Uterus (tissue), 2 donors: ENCODE measurements at regions not wholly inside any gene's neighbourhood (a gene's known extent, or its start where the extent isn't known, plus 50 kb on each side); places are given as distances from the start of the nearest gene placed in this dataset.

Experiments
- POLR2A ChIP-seq, 2 donors: fragments of 450-650 bp; IDR thresholded peaks; one replicate each; pipeline ENCODE4 v1.6.1; 2016; ENCODE audit warnings: antibody characterized with exemption in 2 of 2, mild to moderate bottlenecking in 1 of 2, moderate library complexity in 1 of 2
- TF ChIP-seq, protein P1 (sequence below), 4 experiments: fragments of 200-600 bp in 2 of 4; fragments of 450-650 bp in 2 of 4; sonication (generic) in 2 of 4; IDR thresholded peaks; one replicate each; pipeline ENCODE4 v1.5.1; 2016 to 2019; ENCODE audit warnings: antibody characterized with exemption in 4 of 4, mild to moderate bottlenecking in 2 of 4, moderate library complexity in 1 of 4

- TF ChIP-seq, protein P1, sequence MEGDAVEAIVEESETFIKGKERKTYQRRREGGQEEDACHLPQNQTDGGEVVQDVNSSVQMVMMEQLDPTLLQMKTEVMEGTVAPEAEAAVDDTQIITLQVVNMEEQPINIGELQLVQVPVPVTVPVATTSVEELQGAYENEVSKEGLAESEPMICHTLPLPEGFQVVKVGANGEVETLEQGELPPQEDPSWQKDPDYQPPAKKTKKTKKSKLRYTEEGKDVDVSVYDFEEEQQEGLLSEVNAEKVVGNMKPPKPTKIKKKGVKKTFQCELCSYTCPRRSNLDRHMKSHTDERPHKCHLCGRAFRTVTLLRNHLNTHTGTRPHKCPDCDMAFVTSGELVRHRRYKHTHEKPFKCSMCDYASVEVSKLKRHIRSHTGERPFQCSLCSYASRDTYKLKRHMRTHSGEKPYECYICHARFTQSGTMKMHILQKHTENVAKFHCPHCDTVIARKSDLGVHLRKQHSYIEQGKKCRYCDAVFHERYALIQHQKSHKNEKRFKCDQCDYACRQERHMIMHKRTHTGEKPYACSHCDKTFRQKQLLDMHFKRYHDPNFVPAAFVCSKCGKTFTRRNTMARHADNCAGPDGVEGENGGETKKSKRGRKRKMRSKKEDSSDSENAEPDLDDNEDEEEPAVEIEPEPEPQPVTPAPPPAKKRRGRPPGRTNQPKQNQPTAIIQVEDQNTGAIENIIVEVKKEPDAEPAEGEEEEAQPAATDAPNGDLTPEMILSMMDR (IDR thresholded peaks at IDR 0.05) = no peak
- no peak for TF ChIP-seq POLR2A (IDR thresholded peaks at IDR 0.05)
Measured at GRCh38 chr4:160877087-160877790, 1286.6 kb downstream of the FSTL5 start.
